ENCODE measurements at regions not wholly inside any gene's neighbourhood (a gene's known extent, or its start where the extent isn't known, plus 50 kb on each side); places are given as distances from the start of the nearest gene placed in this dataset.

- Histone ChIP-seq H3K9ac (ENCODE audit: low read length in 2 of 2) (no peak overlapping the region), H3K4me3 (ENCODE audit: low read length in 2 of 2) (no peak overlapping the region), H3K36me3 (ENCODE audit: control insufficient read depth in 2 of 2, insufficient read depth in 2 of 2, low read length in 2 of 2) (no peaks in the 10 kb centered on the region), H3K9me3 (ENCODE audit: control insufficient read depth in 2 of 2, low read length in 2 of 2) (peaks cover 0 to 11% of the 10 kb centered on the region in 2 donors), H3K27ac (ENCODE audit: low read length) (no peak overlapping the region), H3K27me3 (ENCODE audit: control insufficient read depth in 1 of 2, insufficient read depth in 2 of 2, low read length in 2 of 2) (peaks cover 0 to 3% of the 10 kb centered on the region in 2 donors), H3K4me1 (ENCODE audit: control insufficient read depth, insufficient read depth, low read length) (no peaks in the 10 kb centered on the region)
These were observed 306.9 kb upstream of the RBFOX1 start for GRCh38 chr16:7025616-7026190.

DNA sequence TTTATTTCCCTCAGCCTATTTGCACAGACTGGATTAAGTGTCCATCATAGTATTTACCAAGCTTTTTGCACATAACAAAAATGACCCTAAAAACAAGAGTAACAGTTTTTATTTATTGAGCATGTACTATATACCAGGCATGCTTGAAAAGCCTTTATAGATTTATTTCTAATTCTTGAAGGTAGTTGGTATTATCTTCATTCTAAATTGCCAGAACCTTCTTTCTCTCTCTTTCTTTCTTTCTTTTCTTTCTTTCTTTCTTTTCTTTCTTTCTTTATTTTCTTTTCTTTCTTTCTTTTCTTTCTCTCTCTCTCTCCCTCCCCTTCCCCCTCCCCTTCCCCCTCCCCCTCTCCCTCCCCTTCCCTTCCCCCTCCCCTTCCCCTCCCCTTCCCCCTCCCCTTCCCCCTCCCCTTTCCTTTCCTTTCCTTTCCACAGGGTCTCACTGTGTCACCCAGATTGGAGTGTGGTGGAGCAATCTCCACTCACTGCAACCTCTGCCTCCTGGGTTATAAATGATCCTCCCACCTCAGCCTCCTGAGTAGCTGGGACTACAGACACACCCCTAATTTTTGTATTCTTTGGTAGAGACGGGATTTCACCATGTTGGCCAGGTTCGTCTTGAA is 310.9 kb upstream of the RBFOX1 start:
- no peak overlapping the region for H3K4me3 ChIP-seq (ENCODE audit: low read length in 2 of 2)
- peaks cover 0 to 3% of the 10 kb centered on the region in 2 donors for H3K27me3 ChIP-seq (ENCODE audit: control insufficient read depth in 1 of 2, insufficient read depth in 2 of 2, low read length in 2 of 2)
- no peaks in the 10 kb centered on the region for H3K4me1 ChIP-seq (ENCODE audit: control insufficient read depth, insufficient read depth, low read length)
- no peak overlapping the region for H3K27ac ChIP-seq (ENCODE audit: low read length)
- H3K9me3 ChIP-seq (ENCODE audit: control insufficient read depth in 2 of 2, low read length in 2 of 2), result peaks cover 0 to 2% of the 10 kb centered on the region in 2 donors
- H3K36me3 ChIP-seq (ENCODE audit: control insufficient read depth in 2 of 2, insufficient read depth in 2 of 2, low read length in 2 of 2), result no peaks in the 10 kb centered on the region
- H3K9ac ChIP-seq (ENCODE audit: low read length in 2 of 2), result no peak overlapping the region

- Histone ChIP-seq H3K36me3 (ENCODE audit: control insufficient read depth in 2 of 2, insufficient read depth in 2 of 2, low read length in 2 of 2) (no peaks in the 10 kb centered on the region), H3K4me3 (ENCODE audit: low read length in 2 of 2) (no peak overlapping the region), H3K9ac (ENCODE audit: low read length in 2 of 2) (no peak overlapping the region), H3K27me3 (ENCODE audit: control insufficient read depth in 1 of 2, insufficient read depth in 2 of 2, low read length in 2 of 2) (no peaks in the 10 kb centered on the region), H3K27ac (ENCODE audit: low read length) (no peak overlapping the region), H3K4me1 (ENCODE audit: control insufficient read depth, insufficient read depth, low read length) (no peaks in the 10 kb centered on the region), H3K9me3 (ENCODE audit: control insufficient read depth in 2 of 2, low read length in 2 of 2) (peaks cover 4 to 6% of the 10 kb centered on the region in 2 donors)
These were observed 315.5 kb upstream of the RBFOX1 start for GRCh38 chr16:7017006-7017662.

DNA sequence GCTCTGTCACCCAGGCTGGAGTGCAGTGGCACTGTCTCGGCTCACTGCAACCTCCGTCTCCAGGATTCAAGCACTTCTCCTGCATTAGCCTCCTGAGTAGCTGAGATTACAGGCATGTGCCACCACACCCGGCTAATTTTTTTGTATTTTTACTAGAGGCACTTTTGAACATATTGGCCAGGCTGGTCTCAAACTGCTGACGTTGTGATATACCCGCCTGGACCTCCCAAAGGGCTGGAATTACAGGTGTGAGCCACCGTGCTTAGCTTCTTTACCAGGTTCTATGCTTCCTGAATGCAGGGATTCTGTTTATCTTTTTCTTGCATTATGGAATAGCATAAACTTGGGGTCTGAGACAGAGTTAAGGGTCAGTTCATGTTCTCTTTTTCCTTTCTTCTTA is 317.9 kb upstream of the RBFOX1 start:
- Histone ChIP-seq H3K4me1 (ENCODE audit: control insufficient read depth, insufficient read depth, low read length) (no peaks in the 10 kb centered on the region), H3K27ac (ENCODE audit: low read length) (no peak overlapping the region)

DNA sequence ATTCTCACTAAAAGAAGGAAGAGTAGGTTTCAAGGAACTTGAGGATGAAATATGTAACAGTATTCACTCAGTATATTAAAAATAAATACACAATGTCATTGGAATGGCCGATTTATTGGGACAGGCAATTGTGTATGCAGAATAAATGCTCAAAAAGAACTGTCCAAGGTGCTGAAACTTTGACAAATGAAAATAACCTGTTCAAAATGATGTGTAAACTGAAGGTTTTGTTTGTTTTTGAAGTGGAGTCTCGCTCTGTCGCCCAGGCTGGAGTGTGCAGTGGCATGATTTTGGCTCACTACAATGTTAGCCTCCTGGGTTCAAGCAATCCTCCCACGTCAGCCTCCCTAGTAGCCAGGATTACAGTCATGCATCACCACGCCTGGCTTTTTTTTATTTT is 318.7 kb upstream of the RBFOX1 start:
- H3K4me3 ChIP-seq (ENCODE audit: low read length in 2 of 2), result no peak overlapping the region
- no peaks in the 10 kb centered on the region for H3K27me3 ChIP-seq (ENCODE audit: control insufficient read depth in 1 of 2, insufficient read depth in 2 of 2, low read length in 2 of 2)
- H3K9ac ChIP-seq (ENCODE audit: low read length in 2 of 2), result no peak overlapping the region
- H3K36me3 ChIP-seq (ENCODE audit: control insufficient read depth in 2 of 2, insufficient read depth in 2 of 2, low read length in 2 of 2), result no peaks in the 10 kb centered on the region
- H3K27ac ChIP-seq (ENCODE audit: low read length), result no peak overlapping the region
- peaks cover 4 to 6% of the 10 kb centered on the region in 2 donors for H3K9me3 ChIP-seq (ENCODE audit: control insufficient read depth in 2 of 2, low read length in 2 of 2)
- H3K4me1 ChIP-seq (ENCODE audit: control insufficient read depth, insufficient read depth, low read length), result no peaks in the 10 kb centered on the region

More for the DNA sequence above, 317.9 kb upstream of the RBFOX1 start:
- no peak overlapping the region for H3K9ac ChIP-seq (ENCODE audit: low read length in 2 of 2)
- no peak overlapping the region for H3K4me3 ChIP-seq (ENCODE audit: low read length in 2 of 2)
- no peaks in the 10 kb centered on the region for H3K27me3 ChIP-seq (ENCODE audit: control insufficient read depth in 1 of 2, insufficient read depth in 2 of 2, low read length in 2 of 2)
- no peaks in the 10 kb centered on the region for H3K36me3 ChIP-seq (ENCODE audit: control insufficient read depth in 2 of 2, insufficient read depth in 2 of 2, low read length in 2 of 2)
- peaks cover 4 to 6% of the 10 kb centered on the region in 2 donors for H3K9me3 ChIP-seq (ENCODE audit: control insufficient read depth in 2 of 2, low read length in 2 of 2)

- Histone ChIP-seq H3K36me3 (ENCODE audit: control insufficient read depth in 2 of 2, insufficient read depth in 2 of 2, low read length in 2 of 2) (no peaks in the 10 kb centered on the region), H3K27me3 (ENCODE audit: control insufficient read depth in 1 of 2, insufficient read depth in 2 of 2, low read length in 2 of 2) (no peaks in the 10 kb centered on the region), H3K4me3 (ENCODE audit: low read length in 2 of 2) (no peak overlapping the region), H3K9ac (ENCODE audit: low read length in 2 of 2) (no peak overlapping the region), H3K4me1 (ENCODE audit: control insufficient read depth, insufficient read depth, low read length) (no peaks in the 10 kb centered on the region), H3K27ac (ENCODE audit: low read length) (no peak overlapping the region), H3K9me3 (ENCODE audit: control insufficient read depth in 2 of 2, low read length in 2 of 2) (peaks cover 0 to 5% of the 10 kb centered on the region in 2 donors)
These were observed 328.4 kb upstream of the RBFOX1 start for GRCh38 chr16:7004266-7004665.

GRCh38 chr16:6993544-6993943 is 339.1 kb upstream of the RBFOX1 start:
- no peaks in the 10 kb centered on the region for H3K27me3 ChIP-seq (ENCODE audit: control insufficient read depth in 1 of 2, insufficient read depth in 2 of 2, low read length in 2 of 2)
- H3K9me3 ChIP-seq (ENCODE audit: control insufficient read depth in 2 of 2, low read length in 2 of 2), result no peaks in the 10 kb centered on the region
- H3K4me3 ChIP-seq (ENCODE audit: low read length in 2 of 2), result no peak overlapping the region
- no peak overlapping the region for H3K27ac ChIP-seq (ENCODE audit: low read length)
- H3K9ac ChIP-seq (ENCODE audit: low read length in 2 of 2), result no peak overlapping the region
- no peaks in the 10 kb centered on the region for H3K4me1 ChIP-seq (ENCODE audit: control insufficient read depth, insufficient read depth, low read length)
- no peaks in the 10 kb centered on the region for H3K36me3 ChIP-seq (ENCODE audit: control insufficient read depth in 2 of 2, insufficient read depth in 2 of 2, low read length in 2 of 2)

- Histone ChIP-seq H3K36me3 (ENCODE audit: control insufficient read depth in 2 of 2, insufficient read depth in 2 of 2, low read length in 2 of 2) (no peaks in the 10 kb centered on the region), H3K9ac (ENCODE audit: low read length in 2 of 2) (no peak overlapping the region), H3K9me3 (ENCODE audit: control insufficient read depth in 2 of 2, low read length in 2 of 2) (peaks cover 0 to 2% of the 10 kb centered on the region in 2 donors), H3K27ac (ENCODE audit: low read length) (no peak overlapping the region), H3K4me3 (ENCODE audit: low read length in 2 of 2) (no peak overlapping the region), H3K27me3 (ENCODE audit: control insufficient read depth in 1 of 2, insufficient read depth in 2 of 2, low read length in 2 of 2) (no peaks in the 10 kb centered on the region), H3K4me1 (ENCODE audit: control insufficient read depth, insufficient read depth, low read length) (no peaks in the 10 kb centered on the region)
These were observed 343.8 kb upstream of the RBFOX1 start for GRCh38 chr16:6988846-6989245.

DNA sequence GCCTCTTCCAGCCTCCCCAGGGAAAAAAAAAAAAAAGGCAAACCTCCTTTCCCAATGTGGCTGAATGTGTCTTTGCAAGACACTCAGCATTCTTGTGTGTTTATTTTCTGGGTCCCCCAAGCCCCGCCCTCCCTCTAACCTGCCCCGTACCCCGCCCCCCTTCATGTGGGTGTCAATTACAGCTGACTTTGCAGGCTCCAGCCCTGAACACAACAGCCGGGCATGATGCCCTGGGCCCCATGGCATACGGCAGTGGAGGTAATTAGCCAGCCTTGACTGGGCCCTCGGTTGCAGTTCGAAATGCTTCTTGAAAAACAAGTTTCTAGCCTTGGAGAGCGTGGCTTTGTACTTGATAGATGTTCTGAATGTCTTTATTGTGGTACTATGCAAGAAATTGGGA is 354.7 kb upstream of the RBFOX1 start:
- H3K36me3 ChIP-seq (ENCODE audit: control insufficient read depth in 2 of 2, insufficient read depth in 2 of 2, low read length in 2 of 2), result no peaks in the 10 kb centered on the region
- no peak overlapping the region for H3K4me3 ChIP-seq (ENCODE audit: low read length in 2 of 2)
- H3K4me1 ChIP-seq (ENCODE audit: control insufficient read depth, insufficient read depth, low read length), result no peaks in the 10 kb centered on the region
- H3K27ac ChIP-seq (ENCODE audit: low read length), result no peak overlapping the region
- H3K9me3 ChIP-seq (ENCODE audit: control insufficient read depth in 2 of 2, low read length in 2 of 2), result no peaks in the 10 kb centered on the region
- no peak overlapping the region for H3K9ac ChIP-seq (ENCODE audit: low read length in 2 of 2)
- H3K27me3 ChIP-seq (ENCODE audit: control insufficient read depth in 1 of 2, insufficient read depth in 2 of 2, low read length in 2 of 2), result no peaks in the 10 kb centered on the region

- Histone ChIP-seq H3K36me3 (ENCODE audit: control insufficient read depth in 2 of 2, insufficient read depth in 2 of 2, low read length in 2 of 2) (no peaks in the 10 kb centered on the region), H3K4me3 (ENCODE audit: low read length in 2 of 2) (no peak overlapping the region), H3K27me3 (ENCODE audit: control insufficient read depth in 1 of 2, insufficient read depth in 2 of 2, low read length in 2 of 2) (no peaks in the 10 kb centered on the region), H3K4me1 (ENCODE audit: control insufficient read depth, insufficient read depth, low read length) (no peaks in the 10 kb centered on the region), H3K9ac (ENCODE audit: low read length in 2 of 2) (no peak overlapping the region), H3K9me3 (ENCODE audit: control insufficient read depth in 2 of 2, low read length in 2 of 2) (no peaks in the 10 kb centered on the region), H3K27ac (ENCODE audit: low read length) (no peak overlapping the region)
These were observed 355.4 kb upstream of the RBFOX1 start for GRCh38 chr16:6977291-6977690.

DNA sequence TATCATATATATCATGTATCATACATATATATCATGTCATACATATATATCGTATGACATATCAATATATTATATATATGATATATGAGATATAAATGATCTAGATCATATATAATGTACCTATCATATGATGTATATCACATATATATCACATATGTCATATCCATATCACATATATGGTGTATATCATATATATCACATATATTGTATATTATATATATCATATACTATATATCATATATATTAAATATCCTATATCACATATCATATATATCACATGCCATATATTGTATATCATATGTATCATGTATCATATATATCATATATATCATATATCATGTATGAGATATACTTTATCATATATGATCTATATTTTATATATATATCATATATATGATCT is 355.9 kb upstream of the RBFOX1 start:
- H3K36me3 ChIP-seq (ENCODE audit: control insufficient read depth in 2 of 2, insufficient read depth in 2 of 2, low read length in 2 of 2), result no peaks in the 10 kb centered on the region
- H3K4me1 ChIP-seq (ENCODE audit: control insufficient read depth, insufficient read depth, low read length), result no peaks in the 10 kb centered on the region
- no peak overlapping the region for H3K4me3 ChIP-seq (ENCODE audit: low read length in 2 of 2)
- H3K27me3 ChIP-seq (ENCODE audit: control insufficient read depth in 1 of 2, insufficient read depth in 2 of 2, low read length in 2 of 2), result no peaks in the 10 kb centered on the region
- H3K9me3 ChIP-seq (ENCODE audit: control insufficient read depth in 2 of 2, low read length in 2 of 2), result no peaks in the 10 kb centered on the region
- no peak overlapping the region for H3K9ac ChIP-seq (ENCODE audit: low read length in 2 of 2)
- H3K27ac ChIP-seq (ENCODE audit: low read length), result no peak overlapping the region
